ENCODE measurements at regions not wholly inside any gene's neighbourhood (a gene's known extent, or its start where the extent isn't known, plus 50 kb on each side); places are given as distances from the start of the nearest gene placed in this dataset.

DNA sequence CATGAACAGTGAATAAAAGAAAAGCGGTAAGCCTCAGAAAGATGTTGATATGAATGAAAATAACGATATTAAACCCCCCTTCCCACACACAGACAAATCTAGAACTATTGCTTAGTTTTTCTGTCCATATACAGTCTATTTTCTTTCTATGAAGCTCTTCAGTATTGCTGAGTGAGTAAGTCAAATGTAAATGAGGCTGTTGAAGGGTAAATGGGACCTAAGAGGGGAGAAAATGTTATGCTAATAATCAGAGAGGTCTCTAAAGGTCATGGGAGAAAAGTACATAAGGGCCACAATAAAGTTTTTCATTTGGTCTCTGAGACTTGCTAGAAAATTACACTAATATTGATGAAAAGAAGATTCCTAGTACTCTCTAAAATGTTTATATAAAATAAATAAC lies 56.2 kb downstream of the PABPC4L start:
- no peak for FAIRE-seq
- Histone ChIP-seq H3K4me2 (no peak overlapping the region), H3K9me3 (no peaks in the 10 kb centered on the region), H3K4me1 (no peaks in the 10 kb centered on the region), H3K4me3 (no peak overlapping the region), H3K27ac (no peak overlapping the region)
- no peak for DNase-seq (ENCODE audit: low read depth in 1 of 2, low spot score in 1 of 2)
- ATAC-seq: no peak
- POLR2A ChIA-PET: no interaction called here
- TF ChIP-seq POLR2A (IDR thresholded peaks at IDR 0.05; ENCODE audit: low read length): no peak
- no peak for TF ChIP-seq MAFK (IDR thresholded peaks at IDR 0.05; ENCODE audit: partially characterized antibody)
- TF ChIP-seq HDAC2 (IDR thresholded peaks at IDR 0.05): no peak
- no peak for TF ChIP-seq GATA3 (IDR thresholded peaks at IDR 0.05; ENCODE audit: borderline replicate concordance)
- TF ChIP-seq CBX2 (IDR thresholded peaks at IDR 0.05; ENCODE audit: borderline replicate concordance, low read depth): no peak
- no peak for TF ChIP-seq FOSB (CRISPR knock-in tag; IDR thresholded peaks at IDR 0.05)
- no peak for TF ChIP-seq CEBPB (IDR thresholded peaks at IDR 0.05)
- TF ChIP-seq, protein P1, sequence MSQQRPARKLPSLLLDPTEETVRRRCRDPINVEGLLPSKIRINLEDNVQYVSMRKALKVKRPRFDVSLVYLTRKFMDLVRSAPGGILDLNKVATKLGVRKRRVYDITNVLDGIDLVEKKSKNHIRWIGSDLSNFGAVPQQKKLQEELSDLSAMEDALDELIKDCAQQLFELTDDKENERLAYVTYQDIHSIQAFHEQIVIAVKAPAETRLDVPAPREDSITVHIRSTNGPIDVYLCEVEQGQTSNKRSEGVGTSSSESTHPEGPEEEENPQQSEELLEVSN (IDR thresholded peaks at IDR 0.05; ENCODE audit: borderline replicate concordance, low read depth): no peak
- TF ChIP-seq TP53 (CRISPR knock-in tag; IDR thresholded peaks at IDR 0.05): no peak
- TF ChIP-seq CBX8 (IDR thresholded peaks at IDR 0.05): no peak
- no peak for TF ChIP-seq JUNB (IDR thresholded peaks at IDR 0.05)
- TF ChIP-seq RCOR1 (IDR thresholded peaks at IDR 0.05; ENCODE audit: low read depth, low read length): no peak
- no peak for TF ChIP-seq ZC3H11A (IDR thresholded peaks at IDR 0.05)
- no peak for TF ChIP-seq JUN (IDR thresholded peaks at IDR 0.05)
- no peak for TF ChIP-seq RFX5 (IDR thresholded peaks at IDR 0.05)
- no peak for TF ChIP-seq NFE2L2 (conservative IDR thresholded peaks at IDR 0.05; ENCODE audit: low read length)
- no peak for TF ChIP-seq ZFP36 (IDR thresholded peaks at IDR 0.05; ENCODE audit: borderline replicate concordance, partially characterized antibody)
- TF ChIP-seq MAZ (IDR thresholded peaks at IDR 0.05; ENCODE audit: borderline replicate concordance, low read depth, low read length): no peak
- WGBS (ENCODE audit: missing lambda C conversion rate): 18% methylated on average over 2 of the region's 2 CpGs
- CTCF ChIA-PET: no interaction called here

DNA sequence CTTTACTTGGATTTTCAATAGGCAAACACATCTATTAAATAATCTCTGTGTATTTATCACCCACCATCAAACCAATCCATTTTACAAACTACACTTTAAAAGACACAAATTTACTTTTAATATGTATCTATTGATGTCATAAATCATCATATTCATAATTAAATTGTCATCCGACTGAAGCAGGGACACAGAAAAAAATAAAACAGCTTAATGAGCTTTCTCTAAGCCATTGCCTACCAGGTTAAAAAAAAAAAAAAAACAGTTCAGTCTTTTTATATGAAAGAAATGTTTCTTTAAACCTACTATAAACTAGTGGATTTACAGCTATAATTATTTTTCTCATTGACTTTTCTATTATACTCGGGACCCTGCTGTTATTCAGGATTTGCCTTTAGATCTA lies 57.3 kb downstream of the PABPC4L start:
- FAIRE-seq: no peak
- TF ChIP-seq, protein P2, sequence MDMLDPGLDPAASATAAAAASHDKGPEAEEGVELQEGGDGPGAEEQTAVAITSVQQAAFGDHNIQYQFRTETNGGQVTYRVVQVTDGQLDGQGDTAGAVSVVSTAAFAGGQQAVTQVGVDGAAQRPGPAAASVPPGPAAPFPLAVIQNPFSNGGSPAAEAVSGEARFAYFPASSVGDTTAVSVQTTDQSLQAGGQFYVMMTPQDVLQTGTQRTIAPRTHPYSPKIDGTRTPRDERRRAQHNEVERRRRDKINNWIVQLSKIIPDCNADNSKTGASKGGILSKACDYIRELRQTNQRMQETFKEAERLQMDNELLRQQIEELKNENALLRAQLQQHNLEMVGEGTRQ (IDR thresholded peaks at IDR 0.05): no peak
- TF ChIP-seq HOXB5 (CRISPR knock-in tag; IDR thresholded peaks at IDR 0.05) (no peak), NR3C1 (IDR thresholded peaks at IDR 0.05) (no peak), RFX5 (IDR thresholded peaks at IDR 0.05) (no peak), CHD2 (IDR thresholded peaks at IDR 0.05; ENCODE audit: low read length, partially characterized antibody) (no peak), CHD4 (IDR thresholded peaks at IDR 0.05; ENCODE audit: borderline replicate concordance) (no peak), EP300 (IDR thresholded peaks at IDR 0.05) (no peak)
- CTCF ChIA-PET: no interaction called here
- no peak for DNase-seq (ENCODE audit: low read depth in 1 of 2, low spot score in 1 of 2)
- no peak overlapping the region for H3K4me2 ChIP-seq
- POLR2A ChIA-PET: no interaction called here
- no peak overlapping the region for H3K4me3 ChIP-seq
- ATAC-seq: no peak
- 25% methylated on average over 2 of the region's 2 CpGs for WGBS (ENCODE audit: missing lambda C conversion rate)
- H3K9me3 ChIP-seq: no peaks in the 10 kb centered on the region
- H3K4me1 ChIP-seq: no peaks in the 10 kb centered on the region
- H3K27ac ChIP-seq: no peak overlapping the region

DNA sequence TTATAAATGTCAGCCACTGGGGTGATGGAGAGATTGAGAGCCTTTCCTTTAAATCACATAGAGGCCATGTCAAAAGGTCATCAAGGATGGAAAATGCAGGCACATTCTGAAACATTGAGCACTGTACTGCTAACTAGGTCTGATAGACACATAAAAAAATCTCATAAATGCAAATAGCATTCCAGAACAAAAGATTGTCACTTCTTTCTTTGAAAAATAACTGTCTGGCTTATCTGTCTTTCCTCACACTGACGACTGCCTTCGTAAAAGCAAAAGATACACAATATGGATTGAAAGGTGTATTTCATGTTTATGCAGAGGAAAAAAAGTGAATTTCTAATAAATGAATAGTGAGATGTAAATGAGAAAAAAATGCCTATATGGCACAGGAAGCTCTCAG lies 59.9 kb downstream of the PABPC4L start:
- CTCF ChIA-PET: no interaction called here
- Histone ChIP-seq H3K4me1 (no peaks in the 10 kb centered on the region), H3K4me3 (no peak overlapping the region), H3K27ac (no peak overlapping the region), H3K9me3 (no peaks in the 10 kb centered on the region), H3K4me2 (peak overlapping the region; percentile 33; the same call in 1 of the 3 replicates)
- ATAC-seq (no peak), FAIRE-seq (no peak), DNase-seq (ENCODE audit: low read depth in 1 of 2, low spot score in 1 of 2) (no peak)
- WGBS (ENCODE audit: missing lambda C conversion rate): 46% methylated on average over 2 of the region's 2 CpGs
- TF ChIP-seq FOXS1 (CRISPR knock-in tag; IDR thresholded peaks at IDR 0.05) (no peak), ESRRA (IDR thresholded peaks at IDR 0.05; ENCODE audit: borderline replicate concordance, low read length) (no peak), CHD2 (IDR thresholded peaks at IDR 0.05; ENCODE audit: low read length, partially characterized antibody) (no peak), RARB (CRISPR knock-in tag; IDR thresholded peaks at IDR 0.05) (no peak)
- POLR2A ChIA-PET: no interaction called here

Data from A549 (cell line).